ENCODE measurements at regions not wholly inside any gene's neighbourhood (a gene's known extent, or its start where the extent isn't known, plus 50 kb on each side); places are given as distances from the start of the nearest gene placed in this dataset.
A peak's percentile ranks its signal among the peaks of the same experiment; 100 is the strongest.

DNA sequence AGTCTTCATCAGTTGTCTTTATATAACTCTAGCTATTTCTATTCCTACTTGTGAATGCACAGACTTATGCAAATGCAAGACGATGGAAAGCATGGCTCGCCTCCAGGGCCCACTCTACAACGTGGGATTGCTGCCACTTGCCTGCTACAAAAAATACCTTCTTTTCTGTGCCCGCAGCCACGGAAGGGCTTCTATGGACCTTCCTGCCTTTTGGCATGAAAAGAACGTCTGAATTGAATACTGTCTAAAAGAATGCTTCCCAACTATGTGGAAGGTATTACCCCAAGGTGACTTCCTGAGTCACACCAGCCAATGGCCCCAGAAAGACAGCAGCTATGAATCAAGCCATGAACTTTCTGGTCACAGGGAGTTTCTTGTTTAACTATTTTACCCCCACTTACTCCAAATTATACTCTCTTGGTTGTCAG is 261.2 kb downstream of the HIVEP2 start:
- Histone ChIP-seq H3K27me3 (no peaks in the 10 kb centered on the region), H3K9me3 (no peaks in the 10 kb centered on the region), H3K4me1 (peaks cover 0 to 3% of the 10 kb centered on the region in 2 donors), H3K36me3 (no peaks in the 10 kb centered on the region), H3K4me3 (no peak overlapping the region), H3K27ac (no peak overlapping the region)
- no peak for DNase-seq (ENCODE audit: low spot score in 2 of 2)
- intact Hi-C loops (cut with DNase I), result no loop called here
- TF ChIP-seq, protein P1, sequence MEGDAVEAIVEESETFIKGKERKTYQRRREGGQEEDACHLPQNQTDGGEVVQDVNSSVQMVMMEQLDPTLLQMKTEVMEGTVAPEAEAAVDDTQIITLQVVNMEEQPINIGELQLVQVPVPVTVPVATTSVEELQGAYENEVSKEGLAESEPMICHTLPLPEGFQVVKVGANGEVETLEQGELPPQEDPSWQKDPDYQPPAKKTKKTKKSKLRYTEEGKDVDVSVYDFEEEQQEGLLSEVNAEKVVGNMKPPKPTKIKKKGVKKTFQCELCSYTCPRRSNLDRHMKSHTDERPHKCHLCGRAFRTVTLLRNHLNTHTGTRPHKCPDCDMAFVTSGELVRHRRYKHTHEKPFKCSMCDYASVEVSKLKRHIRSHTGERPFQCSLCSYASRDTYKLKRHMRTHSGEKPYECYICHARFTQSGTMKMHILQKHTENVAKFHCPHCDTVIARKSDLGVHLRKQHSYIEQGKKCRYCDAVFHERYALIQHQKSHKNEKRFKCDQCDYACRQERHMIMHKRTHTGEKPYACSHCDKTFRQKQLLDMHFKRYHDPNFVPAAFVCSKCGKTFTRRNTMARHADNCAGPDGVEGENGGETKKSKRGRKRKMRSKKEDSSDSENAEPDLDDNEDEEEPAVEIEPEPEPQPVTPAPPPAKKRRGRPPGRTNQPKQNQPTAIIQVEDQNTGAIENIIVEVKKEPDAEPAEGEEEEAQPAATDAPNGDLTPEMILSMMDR (IDR thresholded peaks at IDR 0.05), result no peak

GRCh38 chr6:142684371-142684770 is 260.6 kb downstream of the HIVEP2 start:
- Histone ChIP-seq H3K27me3 (no peaks in the 10 kb centered on the region), H3K9me3 (no peaks in the 10 kb centered on the region), H3K4me3 (no peak overlapping the region), H3K27ac (no peak overlapping the region), H3K4me1 (peaks cover 0 to under 1% of the 10 kb centered on the region in 2 donors), H3K36me3 (no peaks in the 10 kb centered on the region)
- DNase-seq (ENCODE audit: low spot score in 2 of 2), result no peak
- TF ChIP-seq, protein P1 (IDR thresholded peaks at IDR 0.05), result no peak
- intact Hi-C loops (cut with DNase I), result no loop called here

GRCh38 chr6:142685852-142686506 is 259.0 kb downstream of the HIVEP2 start:
- intact Hi-C loops (cut with DNase I), result no loop called here
- no peak for DNase-seq (ENCODE audit: low spot score in 2 of 2)
- H3K4me1 ChIP-seq, result no peaks in the 10 kb centered on the region
- no peaks in the 10 kb centered on the region for H3K9me3 ChIP-seq
- H3K4me3 ChIP-seq, result no peak overlapping the region
- H3K27ac ChIP-seq, result no peak overlapping the region
- no peaks in the 10 kb centered on the region for H3K27me3 ChIP-seq
- H3K36me3 ChIP-seq, result no peaks in the 10 kb centered on the region
- TF ChIP-seq, protein P1 (IDR thresholded peaks at IDR 0.05), result no peak

DNA sequence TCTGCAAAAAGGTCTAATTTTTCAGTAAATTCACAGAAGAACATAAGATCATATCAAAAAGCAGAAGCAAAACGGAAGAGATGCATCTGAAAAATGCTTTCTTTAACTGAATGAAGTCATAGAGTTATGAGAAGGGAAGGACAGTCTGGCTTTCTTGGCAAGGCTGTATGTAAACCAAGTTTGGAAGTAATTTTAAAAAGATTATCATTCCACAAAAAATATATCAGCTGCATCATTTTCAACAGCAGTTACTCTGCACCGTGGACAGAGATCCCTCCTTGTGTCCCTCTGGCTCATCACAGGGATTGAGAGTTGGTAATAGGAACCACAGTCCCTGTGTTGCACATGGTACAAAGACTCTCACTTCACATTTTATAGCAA is 258.5 kb downstream of the HIVEP2 start:
- Histone ChIP-seq H3K36me3 (no peaks in the 10 kb centered on the region), H3K9me3 (no peaks in the 10 kb centered on the region), H3K4me1 (no peaks in the 10 kb centered on the region), H3K27me3 (no peaks in the 10 kb centered on the region), H3K27ac (no peak overlapping the region), H3K4me3 (no peak overlapping the region)
- DNase-seq (ENCODE audit: low spot score in 2 of 2), result no peak
- TF ChIP-seq, protein P1 (IDR thresholded peaks at IDR 0.05), result no peak
- intact Hi-C loops (cut with DNase I), result no loop called here

- DNase-seq (ENCODE audit: low spot score in 2 of 2), result peak in 1 of 2 donors; percentile 88
- Histone ChIP-seq H3K9me3 (no peaks in the 10 kb centered on the region), H3K36me3 (no peaks in the 10 kb centered on the region), H3K27ac (peak overlapping the region; percentile 41 to 65), H3K4me3 (peak overlapping the region in 1 of 2 donors; percentile 22), H3K4me1 (peaks cover 3 to 37% of the 10 kb centered on the region in 2 donors), H3K27me3 (no peaks in the 10 kb centered on the region)
- intact Hi-C loops (cut with DNase I), result loop anchor here (1.0 to 10.0 kb wide), 6 partner anchors 218 to 734 kb away; partner anchors contain the start of gene AIG1
- TF ChIP-seq, protein P1 (IDR thresholded peaks at IDR 0.05), result peak; percentile 88 to 94 (median 89)
Measured at GRCh38 chr6:142692942-142693341, 252.0 kb downstream of the HIVEP2 start.
